ENCODE measurements at regions not wholly inside any gene's neighbourhood (a gene's known extent, or its start where the extent isn't known, plus 50 kb on each side); places are given as distances from the start of the nearest gene placed in this dataset.

- no peak for DNase-seq (ENCODE audit: extremely low spot score)
- CTCF ChIA-PET, result no interaction called here
- POLR2A ChIA-PET, result no interaction called here
- TF ChIP-seq SP1 (IDR thresholded peaks at IDR 0.05), result no peak
- TF ChIP-seq ZNF384 (IDR thresholded peaks at IDR 0.05), result no peak
- TF ChIP-seq BHLHE40 (IDR thresholded peaks at IDR 0.05; ENCODE audit: borderline replicate concordance), result no peak
- TF ChIP-seq FOXM1 (IDR thresholded peaks at IDR 0.05; ENCODE audit: borderline replicate concordance), result no peak
- TF ChIP-seq PKNOX1 (IDR thresholded peaks at IDR 0.05), result no peak
Observed at GRCh38 chr7:42534441-42534840, 297.4 kb upstream of the GLI3 start.

- CTCF ChIA-PET, result no interaction called here
- POLR2A ChIA-PET, result no interaction called here
Observed at GRCh38 chr7:42527004-42527403, 290.0 kb upstream of the GLI3 start.

GRCh38 chr7:42522227-42522991, 285.4 kb upstream of the GLI3 start:
- no peak for TF ChIP-seq ARNT (IDR thresholded peaks at IDR 0.05)
- no peak for TF ChIP-seq FOXM1 (IDR thresholded peaks at IDR 0.05; ENCODE audit: borderline replicate concordance)
- TF ChIP-seq ZNF384 (IDR thresholded peaks at IDR 0.05), result no peak
- no peak for TF ChIP-seq CTBP1 (IDR thresholded peaks at IDR 0.05; ENCODE audit: borderline replicate concordance)
- TF ChIP-seq NFRKB (IDR thresholded peaks at IDR 0.05), result no peak
- POLR2A ChIA-PET, result no interaction called here
- CTCF ChIA-PET, result no interaction called here
- DNase-seq (ENCODE audit: extremely low spot score), result no peak

More at GRCh38 chr7:42527004-42527403, 290.0 kb upstream of the GLI3 start:
- no peak for TF ChIP-seq SP1 (IDR thresholded peaks at IDR 0.05)
- TF ChIP-seq FOXA1 (IDR thresholded peaks at IDR 0.05), result no peak
- no peak for TF ChIP-seq SUZ12 (IDR thresholded peaks at IDR 0.05)
- TF ChIP-seq NFRKB (IDR thresholded peaks at IDR 0.05), result no peak
- no peak for TF ChIP-seq L3MBTL2 (conservative IDR thresholded peaks at IDR 0.05)
- TF ChIP-seq TARDBP (IDR thresholded peaks at IDR 0.05), result no peak
- no peak for TF ChIP-seq LEF1 (IDR thresholded peaks at IDR 0.05; ENCODE audit: borderline replicate concordance)
- no peak for TF ChIP-seq BHLHE40 (IDR thresholded peaks at IDR 0.05; ENCODE audit: borderline replicate concordance)
- TF ChIP-seq ELF4 (IDR thresholded peaks at IDR 0.05), result no peak
- no peak for TF ChIP-seq CTBP1 (IDR thresholded peaks at IDR 0.05; ENCODE audit: borderline replicate concordance)
- TF ChIP-seq ZNF384 (IDR thresholded peaks at IDR 0.05), result no peak
- TF ChIP-seq ARNT (IDR thresholded peaks at IDR 0.05), result no peak
- no peak for TF ChIP-seq PKNOX1 (IDR thresholded peaks at IDR 0.05)
- DNase-seq (ENCODE audit: extremely low spot score), result no peak

GRCh38 chr7:42511027-42511426, 274.0 kb upstream of the GLI3 start:
- CTCF ChIA-PET, result no interaction called here
- POLR2A ChIA-PET, result no interaction called here
- no peak for DNase-seq (ENCODE audit: extremely low spot score)
- no peak for TF ChIP-seq FOXA1 (IDR thresholded peaks at IDR 0.05)
- TF ChIP-seq LEF1 (IDR thresholded peaks at IDR 0.05; ENCODE audit: borderline replicate concordance), result no peak

GRCh38 chr7:42506097-42506496, 269.1 kb upstream of the GLI3 start:
- POLR2A ChIA-PET, result no interaction called here
- DNase-seq (ENCODE audit: extremely low spot score), result no peak
- CTCF ChIA-PET, result no interaction called here
- TF ChIP-seq PKNOX1 (IDR thresholded peaks at IDR 0.05), result no peak
- no peak for TF ChIP-seq SUZ12 (IDR thresholded peaks at IDR 0.05)
- no peak for TF ChIP-seq FOXA1 (IDR thresholded peaks at IDR 0.05)
- TF ChIP-seq LEF1 (IDR thresholded peaks at IDR 0.05; ENCODE audit: borderline replicate concordance), result no peak
- no peak for TF ChIP-seq ARNT (IDR thresholded peaks at IDR 0.05)
- TF ChIP-seq ZNF384 (IDR thresholded peaks at IDR 0.05), result no peak
- TF ChIP-seq ELF4 (IDR thresholded peaks at IDR 0.05), result no peak
- TF ChIP-seq BHLHE40 (IDR thresholded peaks at IDR 0.05; ENCODE audit: borderline replicate concordance), result no peak

GRCh38 chr7:42502022-42502421, 265.0 kb upstream of the GLI3 start:
- ChIA-PET CTCF (no interaction called here), POLR2A (no interaction called here)
- no peak for DNase-seq (ENCODE audit: extremely low spot score)
- TF ChIP-seq BHLHE40 (IDR thresholded peaks at IDR 0.05; ENCODE audit: borderline replicate concordance) (no peak), HDGF (IDR thresholded peaks at IDR 0.05; ENCODE audit: borderline replicate concordance) (no peak), TARDBP (IDR thresholded peaks at IDR 0.05) (no peak), ZNF384 (IDR thresholded peaks at IDR 0.05) (no peak), ELF4 (IDR thresholded peaks at IDR 0.05) (no peak), FOXM1 (IDR thresholded peaks at IDR 0.05; ENCODE audit: borderline replicate concordance) (no peak), LEF1 (IDR thresholded peaks at IDR 0.05; ENCODE audit: borderline replicate concordance) (no peak), SUZ12 (IDR thresholded peaks at IDR 0.05) (no peak), NFRKB (IDR thresholded peaks at IDR 0.05) (no peak), L3MBTL2 (conservative IDR thresholded peaks at IDR 0.05) (no peak), FOXK2 (IDR thresholded peaks at IDR 0.05) (no peak)

- DNase-seq (ENCODE audit: extremely low spot score), result no peak
- no peak for TF ChIP-seq FOXA1 (IDR thresholded peaks at IDR 0.05)
- CTCF ChIA-PET, result interaction anchor here (0.6 kb wide), 1 partner anchor 11 kb away, joined by 3 read pairs; no protein-coding TSS in a partner anchor
- POLR2A ChIA-PET, result no interaction called here
Observed at GRCh38 chr7:42495256-42495655, 258.2 kb upstream of the GLI3 start.

Data from HEK293T (cell line).